HG02588 (cell line): ENCODE measurements at regions not wholly inside any gene's neighbourhood (a gene's known extent, or its start where the extent isn't known, plus 50 kb on each side); places are given as distances from the start of the nearest gene placed in this dataset.
"Not testable (repeated sequence)": the region's sequence is repeated elsewhere in the genome, so short reads cannot be mapped to it uniquely, and the experiment has no call there.

Experiments
- ATAC-seq: cut with Tn5 transposase; IDR thresholded peaks from one replicate; pipeline ENCODE4 v1.9.1; 2021; ENCODE audit warnings: mild to moderate bottlenecking, moderate library complexity; ENCODE audit not compliant: unreplicated experiment

DNA sequence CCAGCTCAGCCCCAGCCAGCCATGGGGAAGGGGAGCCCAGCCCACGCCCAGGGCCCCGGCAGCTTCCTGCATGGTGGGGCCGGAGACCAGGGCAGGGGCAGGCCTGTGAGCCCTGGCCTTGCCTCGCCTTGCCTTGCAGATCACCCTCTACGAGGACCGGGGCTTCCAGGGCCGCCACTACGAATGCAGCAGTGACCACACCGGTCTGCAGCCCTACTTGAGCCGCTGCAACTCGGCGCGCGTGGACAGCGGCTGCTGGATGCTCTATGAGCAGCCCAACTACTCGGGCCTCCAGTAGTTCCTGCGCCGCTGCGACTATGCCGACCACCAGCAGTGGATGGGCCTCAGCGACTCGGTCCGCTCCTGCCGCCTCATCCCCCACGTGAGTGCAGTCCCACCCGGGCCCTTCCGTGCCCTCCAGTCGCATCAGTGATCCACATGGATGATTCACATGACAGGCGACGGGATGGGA, 278.6 kb upstream of the MAP2 start:
- ATAC-seq, result not testable (repeated sequence)

DNA sequence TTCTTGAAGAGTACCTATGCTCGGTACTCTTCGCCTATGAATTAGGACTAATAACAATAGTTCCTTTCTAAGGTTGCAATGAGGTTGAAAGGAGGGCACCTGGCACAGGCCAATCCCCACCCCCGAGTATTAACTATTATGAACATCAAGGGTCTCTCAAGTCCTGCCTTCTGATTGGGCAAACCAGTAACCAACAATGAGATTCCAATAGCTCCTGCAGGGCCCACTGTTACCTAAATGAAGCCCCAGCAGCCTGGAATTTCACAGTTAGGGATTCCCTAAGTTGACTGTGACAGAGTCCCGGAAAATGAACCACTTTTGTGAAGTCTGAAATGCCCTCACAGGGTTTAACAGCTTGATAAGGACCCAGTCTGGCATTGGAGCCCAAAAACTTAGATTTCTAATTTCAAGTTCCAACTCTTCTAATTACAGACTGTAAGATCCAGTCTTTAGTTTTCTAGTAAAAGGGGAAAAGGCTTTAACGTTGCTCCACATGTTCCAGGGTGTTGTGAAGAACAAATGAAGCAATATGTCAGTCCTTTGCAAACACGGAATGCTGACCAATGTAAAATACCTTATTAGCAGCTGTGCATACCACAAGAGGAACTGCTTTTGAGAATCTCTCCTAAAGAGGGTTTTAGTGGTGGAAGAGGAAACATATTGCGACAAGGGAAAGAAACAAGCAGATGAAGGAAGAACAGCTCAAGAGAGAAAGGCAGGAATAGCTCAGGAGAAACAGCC, 277.7 kb upstream of the MAP2 start:
- no peak for ATAC-seq

DNA sequence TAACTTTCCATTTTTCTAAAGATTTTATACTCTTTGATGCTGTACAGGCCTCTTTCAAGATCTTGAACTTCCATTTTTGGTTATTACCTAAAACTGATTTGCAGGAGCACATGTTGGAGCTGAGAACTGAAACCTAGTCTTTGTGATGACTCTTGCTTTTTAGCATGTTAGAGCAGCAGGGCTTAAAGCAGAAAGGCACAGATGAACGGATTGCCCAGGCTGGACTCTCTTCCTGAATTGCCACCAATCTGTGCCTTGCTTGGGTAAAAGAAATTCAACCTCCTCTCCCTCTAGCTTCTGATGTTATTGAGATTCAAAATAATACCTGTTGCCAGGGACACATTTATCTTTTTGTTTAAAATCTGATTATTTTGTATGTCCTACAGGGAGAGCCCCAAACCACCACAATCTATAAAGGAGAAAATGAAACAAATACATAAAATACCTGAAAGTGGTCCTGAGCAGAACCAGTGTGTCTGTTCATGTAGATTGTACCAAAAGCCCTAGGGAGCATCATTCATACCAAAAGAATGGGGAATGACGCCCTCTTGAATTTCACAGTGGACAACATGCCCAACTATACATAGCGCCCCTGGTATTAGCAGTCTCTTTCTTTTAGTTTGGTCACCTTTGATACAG, 277.0 kb upstream of the MAP2 start:
- ATAC-seq, result no peak

DNA sequence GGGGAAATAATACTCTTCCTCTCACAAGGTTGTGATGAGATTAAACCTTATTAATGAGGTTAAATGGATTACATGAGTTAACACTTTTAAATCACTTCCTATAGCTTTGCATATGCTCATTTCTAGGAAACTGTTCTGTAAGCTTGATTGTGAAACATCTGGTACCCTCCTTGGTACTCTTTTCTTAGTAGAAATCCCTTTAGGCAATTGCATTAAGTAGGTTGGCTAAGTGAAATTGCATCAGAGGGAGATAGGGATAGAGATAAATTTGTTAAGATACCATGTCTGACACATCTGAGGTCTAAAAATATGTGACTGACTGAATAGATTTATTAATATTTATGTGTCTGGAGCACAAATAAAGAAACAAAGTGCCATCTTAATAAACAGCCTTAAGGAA, 275.9 kb upstream of the MAP2 start:
- no peak for ATAC-seq

DNA sequence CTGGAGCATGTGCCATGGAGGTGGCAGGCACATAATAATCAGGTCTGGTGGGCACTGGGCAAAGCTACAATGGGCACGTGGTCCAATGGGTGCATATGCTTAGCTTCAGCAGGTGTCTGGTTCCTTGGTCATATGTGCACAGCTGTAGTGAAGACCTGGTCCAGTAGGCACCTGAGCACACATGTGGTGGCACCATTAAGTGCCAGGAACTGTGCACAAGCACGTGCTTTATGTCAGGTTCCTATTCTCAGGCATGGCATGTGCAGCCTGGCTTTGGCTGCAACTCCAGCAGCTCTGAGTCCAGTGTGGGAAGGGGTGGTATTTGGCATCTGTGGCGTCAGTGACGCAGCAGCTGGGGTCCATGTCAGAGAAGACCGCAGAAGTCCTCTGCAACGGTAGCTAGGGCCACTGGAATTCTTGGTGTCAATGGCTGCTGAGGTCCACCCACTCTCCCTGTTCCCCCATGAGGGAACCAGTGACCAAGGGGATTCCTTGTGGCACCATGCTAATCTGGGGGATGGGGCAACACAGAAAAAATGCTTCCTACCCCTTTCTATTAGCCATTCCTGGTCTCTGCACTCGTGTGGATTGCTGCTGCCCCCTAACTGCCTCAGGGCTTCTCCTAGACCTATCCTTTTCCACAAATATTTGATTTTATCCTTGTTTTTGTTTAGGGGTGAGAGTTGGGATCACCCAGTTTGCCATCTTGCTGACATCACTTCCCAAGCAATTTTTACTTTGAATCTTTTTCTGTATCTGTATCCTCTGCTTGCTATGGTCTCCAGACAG, 262.9 kb upstream of the MAP2 start:
- ATAC-seq, result no peak

DNA sequence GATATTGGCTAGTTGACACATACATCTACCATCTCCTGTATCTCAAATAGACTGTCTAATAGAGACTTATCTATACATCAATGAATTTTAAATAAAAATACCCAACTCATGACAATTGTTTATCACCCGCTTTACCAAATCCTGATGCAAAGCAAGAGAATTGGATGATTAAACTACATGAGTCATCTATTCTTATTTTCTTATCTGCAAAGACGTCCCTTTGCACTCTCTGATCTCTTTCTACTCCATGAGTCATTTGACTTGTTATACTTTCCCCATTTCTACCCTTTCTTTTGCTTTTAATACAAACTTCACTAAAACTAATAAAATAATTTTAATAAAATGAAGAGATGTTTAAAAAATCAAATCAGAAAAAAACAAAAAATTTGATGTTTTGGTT, 261.7 kb upstream of the MAP2 start:
- no peak for ATAC-seq

DNA sequence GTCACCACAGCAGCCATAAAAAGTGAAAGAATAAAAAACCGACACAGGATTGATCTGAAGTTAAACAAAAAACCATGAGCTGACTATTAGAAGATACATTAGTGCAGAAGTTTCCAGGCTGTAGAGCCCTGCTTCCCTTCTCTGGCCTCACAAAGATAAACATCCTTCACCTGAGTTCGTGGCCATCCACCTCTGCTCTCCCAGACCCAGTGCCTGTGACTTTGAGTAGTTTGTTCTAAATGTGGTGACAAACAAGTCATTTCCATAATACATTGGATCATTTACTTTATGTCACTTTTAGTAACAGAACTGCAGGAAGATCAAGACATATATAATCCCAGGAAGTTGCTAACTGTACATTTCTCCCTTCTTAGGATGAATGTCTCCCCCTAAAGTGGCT, 241.9 kb upstream of the MAP2 start:
- no peak for ATAC-seq

DNA sequence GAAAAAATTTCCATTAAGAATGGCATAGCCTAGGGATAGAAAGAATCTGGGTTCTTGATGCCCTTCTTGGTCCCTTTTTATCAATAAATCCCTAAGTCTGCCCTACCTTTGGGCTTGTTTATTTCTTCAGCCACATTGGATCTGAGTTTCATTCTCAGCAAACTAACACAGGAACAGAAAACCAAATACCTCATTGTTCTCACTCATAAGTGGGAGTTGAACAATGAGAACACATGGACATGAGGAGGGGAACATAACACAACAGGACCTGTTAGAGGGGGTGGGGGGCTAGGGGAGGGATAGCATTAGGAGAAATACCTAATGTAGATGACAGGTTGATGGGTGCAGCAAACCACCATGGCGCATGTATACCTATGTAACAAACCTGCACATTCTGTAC, 237.0 kb upstream of the MAP2 start:
- ATAC-seq, result not testable (repeated sequence)

DNA sequence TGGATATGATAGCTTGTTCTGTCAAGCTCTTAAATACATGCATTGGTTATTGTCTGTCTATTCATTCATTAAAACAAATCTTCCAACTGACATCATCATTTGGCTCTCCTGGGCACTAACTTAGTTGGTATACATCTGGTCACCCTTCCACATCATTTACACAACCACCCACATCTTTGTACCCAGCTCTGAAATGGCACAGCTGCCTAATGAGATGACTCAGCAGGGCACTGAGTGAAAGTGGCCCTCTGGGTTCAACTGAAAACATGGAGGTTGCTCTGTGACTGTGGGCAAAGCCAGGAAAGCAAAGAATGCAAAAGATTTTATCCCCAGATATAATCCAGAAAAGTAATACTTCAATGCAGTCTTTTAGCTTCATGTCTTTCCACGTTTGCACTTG, 234.0 kb upstream of the MAP2 start:
- ATAC-seq, result no peak

DNA sequence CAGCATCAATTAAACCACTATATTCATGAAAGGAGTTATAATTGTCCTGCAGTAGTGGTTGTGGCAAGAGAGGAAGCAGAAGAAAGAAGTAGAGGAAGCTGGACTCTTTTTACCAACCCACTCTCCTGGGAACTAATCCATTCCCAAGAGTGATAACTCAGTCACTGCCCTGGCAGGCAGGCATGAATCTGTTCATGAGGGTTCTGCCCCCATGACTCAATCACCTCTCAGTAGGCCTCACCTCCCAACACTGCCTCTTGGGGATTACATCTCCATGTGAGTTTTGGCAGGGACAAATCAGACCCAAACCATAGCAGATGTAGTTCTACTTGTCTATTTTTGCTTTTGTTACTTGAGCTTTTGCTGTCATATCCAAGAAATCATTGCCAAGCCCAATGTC, 232.7 kb upstream of the MAP2 start:
- no peak for ATAC-seq

DNA sequence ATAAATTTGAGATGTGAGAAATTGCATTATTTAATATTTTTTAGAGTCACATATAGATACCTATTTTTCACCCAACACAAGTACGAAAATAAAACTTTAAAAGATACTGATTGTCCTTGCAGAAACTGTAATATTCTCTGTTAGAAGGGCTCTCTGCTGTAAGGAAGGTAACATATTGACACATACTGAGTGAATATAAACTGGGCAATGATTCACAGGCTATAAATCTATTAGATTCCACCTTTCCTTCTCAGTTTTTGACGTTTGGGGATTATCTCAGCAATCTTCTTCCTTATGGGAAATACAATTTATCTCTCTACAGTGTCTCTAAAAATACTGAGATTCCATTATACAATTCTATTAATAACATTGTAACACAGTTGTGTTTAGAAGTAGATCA, 229.1 kb upstream of the MAP2 start:
- ATAC-seq, result no peak

DNA sequence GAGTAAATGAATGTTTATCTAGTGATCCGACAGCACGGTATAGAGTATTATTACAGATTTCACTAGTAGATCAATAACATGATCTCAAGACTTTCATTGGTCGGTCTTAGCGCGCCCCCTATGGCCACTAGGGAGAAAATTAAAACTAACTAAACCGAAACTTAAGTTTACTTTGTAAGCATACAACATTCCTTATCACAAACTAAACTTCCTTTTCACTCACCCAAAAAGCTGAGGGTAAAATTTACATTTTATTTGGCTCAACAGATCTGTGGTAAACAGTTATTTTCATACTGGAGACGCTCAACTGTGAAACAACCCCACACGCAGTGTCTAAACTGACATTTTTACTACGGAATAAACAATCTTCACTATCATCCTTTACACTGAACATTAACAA, 215.6 kb upstream of the MAP2 start:
- ATAC-seq, result no peak

DNA sequence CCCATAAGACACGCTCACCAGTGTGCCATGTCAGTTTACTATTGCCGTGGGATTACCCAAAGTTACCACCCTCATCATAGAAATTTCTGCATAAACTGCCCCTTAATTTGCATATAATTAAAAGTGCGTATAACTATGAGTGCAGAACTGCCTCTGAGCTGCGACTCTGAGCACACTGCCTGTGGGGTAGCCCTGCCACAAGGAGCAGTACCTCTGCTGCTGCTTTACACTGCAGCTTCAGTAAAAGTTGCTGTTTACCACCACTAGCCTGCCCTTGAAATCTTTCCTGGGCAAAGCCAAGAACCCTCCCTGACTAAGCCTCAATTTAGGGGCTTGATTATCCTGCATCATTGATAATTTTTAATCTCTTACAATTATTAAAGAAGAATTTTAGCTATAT, 213.9 kb upstream of the MAP2 start:
- ATAC-seq, result no peak

DNA sequence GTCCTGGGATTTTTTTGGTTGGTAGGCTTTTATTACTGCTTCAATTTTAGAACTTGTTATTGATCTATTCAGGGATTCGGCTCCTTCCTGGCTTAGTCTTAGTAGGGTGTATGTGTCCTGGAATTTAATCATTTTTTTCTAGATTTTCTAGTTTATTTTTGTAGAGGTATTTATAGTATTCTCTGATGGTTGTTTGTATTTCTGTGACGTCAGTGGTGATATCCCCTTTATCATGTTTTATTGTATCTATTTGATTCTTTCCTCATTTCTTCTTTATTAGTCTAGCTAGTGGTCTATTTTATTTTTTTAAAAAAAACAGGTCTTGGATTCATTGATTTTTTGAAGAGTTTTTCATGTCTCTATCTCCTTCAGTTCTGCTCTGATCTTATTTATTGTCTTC, 193.3 kb upstream of the MAP2 start:
- ATAC-seq, result no peak

DNA sequence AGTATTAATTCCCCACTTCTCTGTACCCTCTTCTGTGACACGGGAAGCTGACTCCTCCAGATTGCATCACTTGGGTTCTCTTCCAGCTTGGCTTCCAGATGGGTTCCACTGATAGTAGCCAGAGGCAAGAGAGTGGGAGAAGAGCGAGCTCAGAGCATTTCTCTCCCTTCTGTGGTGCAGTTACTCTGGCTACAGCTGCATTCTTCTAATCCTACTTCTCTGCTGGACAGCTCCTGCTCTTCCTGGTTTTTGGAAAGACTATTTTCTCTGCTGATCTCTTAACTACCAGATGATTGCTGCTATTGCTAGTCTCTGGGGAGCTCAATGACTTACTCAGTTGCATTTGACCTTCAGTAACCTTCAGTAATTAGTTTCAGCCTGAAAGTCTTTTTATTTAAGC, 187.5 kb upstream of the MAP2 start:
- ATAC-seq, result no peak

DNA sequence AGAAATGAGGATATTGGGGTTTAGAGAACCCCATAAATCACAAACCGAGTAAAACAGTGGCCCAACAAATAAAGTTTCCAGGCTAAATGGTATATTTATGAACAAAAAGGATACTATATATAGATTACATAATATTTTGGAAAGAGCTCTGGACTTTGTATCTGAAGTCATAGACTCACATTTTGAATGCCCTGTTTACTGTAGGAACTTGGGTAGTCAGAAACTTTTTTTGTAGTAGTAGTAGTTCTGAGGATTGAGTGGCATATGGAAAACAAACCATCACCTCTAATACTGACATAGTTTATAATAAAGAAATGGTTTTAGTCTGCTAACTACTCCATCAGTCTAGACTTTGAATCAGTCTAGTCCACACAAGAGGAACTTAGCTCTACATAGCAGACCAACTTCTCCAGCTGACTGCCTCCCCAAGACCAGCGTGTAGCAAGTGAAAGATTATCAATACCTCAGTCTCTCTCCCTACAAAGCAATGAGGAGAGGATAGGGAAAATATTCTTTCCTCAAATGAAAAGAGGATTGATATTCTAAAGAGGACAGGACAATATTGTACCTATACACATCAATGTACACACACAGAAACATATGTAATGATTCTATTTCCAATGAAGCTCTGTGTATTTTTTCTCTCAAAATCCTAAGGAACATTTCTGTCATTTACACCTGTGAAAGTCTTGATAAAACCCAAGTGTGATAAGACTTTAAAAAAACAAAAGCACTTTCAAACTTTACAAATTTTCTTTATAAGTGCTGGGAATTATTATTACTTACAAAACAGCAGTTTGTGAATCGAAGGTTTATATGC, 184.9 kb upstream of the MAP2 start:
- ATAC-seq, result no peak

DNA sequence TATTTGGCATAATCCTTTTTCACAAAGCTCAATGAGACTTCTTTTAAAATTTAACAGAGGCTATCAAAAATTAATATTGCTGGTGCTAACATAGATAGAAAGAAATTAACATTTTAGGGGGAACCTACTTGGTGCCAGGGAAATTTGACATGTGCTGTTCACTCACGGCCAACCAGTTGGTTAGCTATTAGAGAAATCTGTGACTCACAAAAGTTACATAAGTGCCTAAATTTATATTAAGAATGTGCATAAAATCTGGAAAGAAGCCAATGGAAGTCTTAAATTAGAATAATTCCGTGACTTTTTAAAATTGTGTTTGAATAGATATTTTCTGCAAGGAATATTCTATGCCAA, 184.3 kb upstream of the MAP2 start:
- ATAC-seq, result no peak

DNA sequence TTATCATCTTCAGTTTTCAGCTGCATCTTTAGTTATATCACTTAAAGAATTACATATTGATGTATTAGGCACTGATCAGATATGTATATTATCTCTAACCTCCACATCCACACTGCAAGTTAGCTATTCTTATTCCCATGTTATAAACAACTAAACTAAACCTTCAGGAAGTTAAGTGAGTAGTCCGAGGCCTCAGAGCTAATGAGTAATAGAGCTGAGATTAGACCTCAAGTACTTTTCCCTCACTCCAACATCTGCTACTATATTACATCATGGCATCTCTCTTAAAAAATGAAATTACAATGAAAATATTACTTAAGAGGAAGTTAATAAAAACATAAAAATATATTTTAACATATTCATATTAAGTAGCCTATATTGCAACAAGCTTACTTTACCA, 183.6 kb upstream of the MAP2 start:
- no peak for ATAC-seq

DNA sequence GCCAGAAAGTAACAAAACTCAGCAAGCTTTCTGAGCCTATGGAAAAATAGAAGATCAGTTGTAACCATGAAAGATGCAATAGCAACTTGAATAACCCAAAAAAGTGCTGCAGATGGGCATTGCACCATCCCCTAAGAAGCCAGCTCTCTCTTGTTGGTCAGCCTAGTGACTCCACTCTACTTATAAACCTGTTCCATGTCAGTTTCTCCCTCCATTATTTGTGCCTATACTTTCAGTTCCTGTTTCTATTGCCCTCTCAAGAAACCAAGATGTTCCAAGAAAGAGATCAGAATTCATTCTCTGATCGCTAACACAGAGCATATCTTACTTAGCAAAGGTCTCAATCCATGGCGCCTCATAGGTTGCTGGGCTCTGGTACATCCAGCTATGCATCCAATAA, 170.3 kb upstream of the MAP2 start:
- ATAC-seq, result no peak

DNA sequence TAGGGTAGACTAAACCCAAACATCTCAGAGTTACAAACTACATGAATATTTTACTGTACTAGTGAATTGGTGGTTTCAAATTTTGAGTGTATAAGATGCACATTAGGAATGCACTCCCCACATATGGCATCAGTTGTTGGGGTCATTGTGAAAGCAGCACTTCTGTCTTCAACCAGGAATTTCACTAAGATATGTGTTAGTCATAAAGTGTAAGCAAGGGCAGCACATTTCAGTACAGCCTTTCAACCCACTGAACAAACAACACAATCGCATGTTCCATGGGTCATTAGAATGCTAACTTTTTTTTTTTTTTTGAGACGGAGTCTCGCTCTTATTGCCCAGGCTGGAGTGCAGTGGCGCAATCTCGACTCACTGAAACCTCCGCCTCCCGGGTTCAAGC, 164.1 kb upstream of the MAP2 start:
- ATAC-seq, result no peak

DNA sequence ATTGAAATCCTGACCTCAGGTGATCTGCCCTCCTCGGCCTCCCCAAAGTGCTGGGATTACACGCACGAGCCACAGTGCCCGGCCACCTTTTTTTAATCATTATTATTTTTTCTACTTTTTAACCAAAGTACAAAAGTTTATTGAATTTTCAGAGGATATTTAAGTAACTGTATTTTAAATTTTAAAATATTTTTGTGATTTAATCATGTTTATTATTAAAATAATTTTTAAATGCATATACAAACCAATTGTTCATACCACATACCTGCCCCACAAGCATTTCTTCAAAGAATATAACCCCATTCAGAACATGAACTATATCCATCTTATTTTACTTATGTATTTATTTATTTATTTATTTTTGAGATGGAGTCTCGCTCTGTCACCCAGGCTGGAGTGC, 163.6 kb upstream of the MAP2 start:
- ATAC-seq, result no peak
